HG02852 (cell line): ENCODE measurements at regions not wholly inside any gene's neighbourhood (a gene's known extent, or its start where the extent isn't known, plus 50 kb on each side); places are given as distances from the start of the nearest gene placed in this dataset.

ENCODE experiments used
- ATAC-seq: cut with Tn5 transposase; IDR thresholded peaks from one replicate; pipeline ENCODE4 v1.9.1; 2021; ENCODE audit warnings: mild to moderate bottlenecking, moderate library complexity; ENCODE audit not compliant: unreplicated experiment

- no peak for ATAC-seq
Observed at GRCh38 chrX:10744007-10744406, 123.6 kb upstream of the MID1 start.

DNA sequence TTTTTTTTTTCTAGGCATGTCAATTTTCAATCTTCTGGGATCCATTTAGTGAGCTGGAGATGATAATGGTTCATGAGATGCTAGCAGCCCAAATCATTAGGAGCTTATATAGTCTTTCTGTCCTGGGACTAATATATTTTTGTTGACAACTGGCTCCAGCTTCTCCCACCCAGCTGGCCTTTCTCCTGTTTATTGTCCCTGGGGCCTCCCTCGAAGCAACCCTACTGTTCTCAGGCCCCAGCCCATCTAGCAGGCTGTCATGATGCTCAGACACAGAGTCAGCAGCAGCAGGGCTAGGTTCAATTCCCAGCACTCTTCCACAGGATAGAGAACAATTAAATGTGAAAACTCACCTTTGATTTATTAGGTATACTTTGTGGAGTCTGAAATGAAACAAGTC lies 127.6 kb upstream of the MID1 start:
- ATAC-seq: no peak

- ATAC-seq: no peak
Observed at GRCh38 chrX:10749113-10749512, 128.7 kb upstream of the MID1 start.

DNA sequence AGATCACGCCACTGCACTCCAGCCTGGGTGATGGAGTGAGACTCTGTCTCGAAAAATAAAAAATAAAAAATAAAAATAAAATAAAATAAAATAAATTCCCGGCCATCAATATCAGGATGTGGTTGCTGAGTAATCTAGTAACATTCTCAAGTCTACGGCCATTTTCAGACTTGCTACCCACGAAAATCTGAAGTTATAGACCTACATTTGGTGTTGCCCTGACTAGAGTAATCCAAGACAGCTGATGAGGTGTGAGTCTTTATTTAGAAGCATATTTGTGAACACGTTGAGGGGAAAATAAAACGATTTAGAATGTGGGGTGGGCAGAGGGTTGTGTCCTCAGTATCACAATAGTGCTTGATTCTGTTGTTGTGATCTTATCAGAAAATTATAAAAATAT lies 130.2 kb upstream of the MID1 start:
- ATAC-seq: no peak

DNA sequence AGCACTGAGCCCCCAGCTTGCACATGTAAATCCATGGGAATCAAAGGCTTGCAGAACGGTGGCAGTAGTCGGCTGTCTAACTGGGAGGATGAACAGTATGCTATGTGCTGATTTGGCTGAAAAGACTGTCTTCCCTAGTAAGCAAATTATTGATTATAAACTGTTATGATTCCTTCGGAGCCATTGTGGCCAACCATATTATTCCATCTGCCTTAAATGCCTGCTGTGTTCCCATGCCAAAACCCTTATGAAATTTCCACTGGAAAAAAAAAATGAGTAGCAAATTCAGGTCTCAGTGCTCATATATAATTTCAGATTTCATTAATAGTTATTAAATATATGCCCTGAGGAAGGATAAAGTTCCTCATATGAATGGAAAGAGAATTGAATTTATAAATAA lies 132.7 kb upstream of the MID1 start:
- ATAC-seq: no peak

- no peak for ATAC-seq
Observed at GRCh38 chrX:10754445-10754844, 134.1 kb upstream of the MID1 start.

DNA sequence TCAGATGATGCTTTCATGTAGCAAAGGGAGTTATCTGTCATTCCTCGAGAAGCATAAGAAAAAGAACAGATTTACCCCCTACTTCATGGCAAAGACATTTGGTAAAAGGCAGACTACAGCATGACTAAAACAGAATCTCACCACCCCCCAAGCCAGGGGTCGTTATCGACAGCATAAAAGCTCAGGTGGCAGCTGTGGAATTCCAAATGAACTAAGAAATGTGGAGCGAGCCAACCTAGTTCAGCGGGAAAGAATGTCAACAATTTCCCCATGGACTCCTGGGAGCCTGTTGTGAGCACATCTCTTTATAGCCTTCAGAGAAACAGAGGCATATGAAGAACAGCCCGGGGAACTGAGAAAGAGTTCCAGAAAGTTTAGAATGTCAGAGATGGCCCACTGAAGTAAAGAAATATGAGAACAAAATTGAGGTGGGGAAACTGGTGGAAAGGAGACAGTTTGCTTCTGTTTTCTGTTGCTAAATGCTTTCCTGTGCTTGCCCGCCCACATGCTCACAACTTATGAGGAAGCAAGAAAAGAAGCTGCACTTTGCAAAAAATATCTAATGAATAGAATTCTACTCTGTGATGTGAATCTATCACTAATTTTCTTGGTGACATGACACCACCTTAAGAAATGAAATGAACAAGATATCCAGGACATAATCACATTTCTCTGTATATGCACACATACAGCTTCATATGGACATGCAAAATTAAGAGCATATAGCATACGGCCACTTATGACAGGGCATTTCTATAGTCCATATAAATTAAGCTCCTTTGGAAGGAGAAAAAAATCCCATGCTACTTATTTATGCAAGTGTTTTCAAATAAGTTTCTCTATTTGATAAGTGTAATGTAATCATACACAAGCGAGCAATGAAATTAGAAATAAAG lies 135.3 kb upstream of the MID1 start:
- no peak for ATAC-seq

DNA sequence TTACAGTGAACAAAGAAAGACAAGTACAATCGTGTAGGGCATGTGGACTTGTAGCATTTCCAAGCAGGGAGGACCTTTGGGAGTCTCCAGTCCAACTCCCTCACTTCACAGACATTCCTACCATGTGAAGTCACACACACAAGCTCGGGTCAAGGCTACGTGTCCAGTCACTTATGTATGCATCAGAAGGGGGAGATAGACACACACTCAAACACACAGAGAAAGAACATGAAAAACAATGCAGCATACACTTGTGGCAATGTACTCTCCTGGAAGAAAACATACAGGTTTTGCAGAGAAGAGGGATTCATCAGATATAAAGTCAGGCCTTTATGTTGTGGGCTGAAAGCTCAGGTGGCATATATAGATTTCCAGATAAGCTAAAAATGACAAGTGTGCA lies 136.1 kb upstream of the MID1 start:
- no peak for ATAC-seq

DNA sequence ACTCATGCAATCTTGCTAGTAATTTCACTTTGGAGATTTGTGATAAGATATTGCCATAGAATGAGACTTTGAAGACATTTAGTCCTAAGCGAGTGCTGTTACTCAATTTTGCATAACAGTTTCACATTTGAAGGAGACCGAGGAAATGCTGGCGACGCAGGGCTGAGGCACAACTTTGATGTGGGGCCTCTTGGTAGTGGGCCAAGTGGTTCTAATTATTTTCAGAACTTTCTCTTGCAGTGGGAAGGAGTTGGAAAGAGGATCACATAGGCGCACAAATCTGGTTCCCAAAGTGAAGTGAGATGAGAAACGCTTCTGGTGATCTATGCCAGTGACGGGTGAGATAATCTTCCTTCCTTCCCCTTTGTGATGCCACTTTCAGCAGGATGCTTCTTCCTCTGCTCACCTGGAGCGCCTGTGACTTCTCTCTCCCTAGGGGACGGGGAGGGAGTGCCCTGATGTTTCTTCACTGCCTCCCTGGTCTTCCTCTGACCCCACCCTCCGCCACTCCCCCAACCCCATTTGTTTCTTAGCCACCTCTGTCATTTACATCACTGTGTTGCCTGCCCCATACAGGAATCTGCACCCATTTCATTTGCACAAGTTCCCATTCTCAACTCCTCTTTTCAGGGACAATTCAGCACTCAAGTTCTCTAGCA lies 138.9 kb upstream of the MID1 start:
- no peak for ATAC-seq

DNA sequence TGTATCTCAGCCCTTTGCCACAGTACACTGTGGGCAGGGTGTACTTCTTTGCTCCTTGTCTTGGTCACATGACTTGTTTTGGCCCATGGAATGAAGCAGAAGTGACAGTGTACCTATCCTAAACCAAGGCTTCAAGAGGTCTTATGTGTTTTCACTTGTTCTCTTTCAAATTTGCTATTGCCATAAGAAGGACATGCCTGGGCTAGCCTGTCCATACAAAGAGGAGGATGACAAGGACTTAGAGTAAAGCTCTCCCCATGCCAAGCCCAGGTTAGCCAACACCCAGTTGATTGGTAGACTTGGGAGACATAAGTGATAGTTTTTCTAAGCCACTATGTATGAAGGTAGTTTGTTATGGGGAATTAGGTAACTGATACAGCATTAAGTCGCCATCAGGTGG lies 141.1 kb upstream of the MID1 start:
- ATAC-seq: no peak

DNA sequence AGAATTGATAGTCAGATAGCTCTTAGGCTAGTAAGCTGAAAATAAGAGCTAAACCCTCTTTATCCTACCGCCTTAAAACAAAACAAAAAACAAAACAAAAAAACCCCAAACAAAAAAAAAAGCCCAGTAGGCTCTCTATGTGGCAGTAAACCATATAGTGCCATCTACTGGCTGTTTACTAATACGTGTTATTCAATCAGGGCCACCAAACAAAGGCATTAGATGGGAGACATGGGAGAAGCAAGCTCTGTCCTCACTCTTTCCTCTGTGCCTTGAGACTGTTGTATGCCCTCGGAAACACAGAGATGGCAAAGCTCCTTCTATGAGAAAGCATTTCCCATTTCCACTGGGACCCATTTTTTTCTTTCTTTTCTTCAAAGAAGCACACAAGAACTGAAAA lies 148.8 kb upstream of the MID1 start:
- peak; percentile 65 for ATAC-seq

GRCh38 chrX:10769696-10770619 lies 149.6 kb upstream of the MID1 start:
- ATAC-seq: no peak

DNA sequence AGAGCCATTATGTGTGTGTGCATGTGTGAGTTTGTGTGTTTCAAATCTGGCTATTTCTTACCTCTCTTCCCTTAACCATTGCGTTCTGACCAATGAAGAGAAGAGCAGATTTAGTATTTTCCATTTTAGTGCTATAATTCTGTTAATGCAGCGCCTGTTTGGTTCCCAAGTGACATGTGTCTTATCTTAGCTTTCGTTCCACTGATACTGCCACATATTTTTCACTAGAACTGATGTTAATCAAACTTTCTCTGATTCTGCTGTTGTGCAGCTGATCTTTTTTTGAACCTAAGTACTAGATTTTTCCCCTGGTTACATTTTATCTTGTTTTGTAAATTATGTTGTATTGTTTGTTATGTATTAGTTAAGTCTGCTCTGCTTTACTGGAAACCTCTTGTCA lies 152.9 kb upstream of the MID1 start:
- ATAC-seq: no peak

GRCh38 chrX:10781847-10782530 lies 161.6 kb upstream of the MID1 start:
- no peak for ATAC-seq

DNA sequence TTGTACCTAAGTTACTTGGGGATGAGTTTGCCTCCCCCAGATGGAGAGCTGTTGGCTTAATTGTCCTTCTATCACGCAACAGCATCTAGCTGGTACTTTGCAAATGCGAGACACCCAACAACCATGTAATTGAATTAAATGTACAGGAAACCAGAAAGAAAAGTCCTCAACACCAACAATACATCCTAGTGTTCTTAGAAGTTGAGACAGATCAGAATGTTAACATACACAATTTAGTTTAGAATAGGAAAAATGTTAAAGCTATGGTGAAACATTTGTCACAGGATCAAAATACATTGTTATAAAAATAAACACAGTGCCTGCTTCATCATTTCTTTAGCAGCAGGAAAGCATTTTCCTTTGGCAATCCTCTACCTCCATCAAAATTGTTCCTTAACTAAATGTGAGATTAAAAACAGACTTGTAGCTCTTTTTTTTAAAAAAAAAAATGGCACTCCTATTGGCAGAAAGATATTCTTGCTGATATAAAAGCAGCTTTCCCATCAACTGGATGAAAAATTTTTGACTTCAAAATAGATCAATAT lies 163.1 kb upstream of the MID1 start:
- ATAC-seq: no peak

DNA sequence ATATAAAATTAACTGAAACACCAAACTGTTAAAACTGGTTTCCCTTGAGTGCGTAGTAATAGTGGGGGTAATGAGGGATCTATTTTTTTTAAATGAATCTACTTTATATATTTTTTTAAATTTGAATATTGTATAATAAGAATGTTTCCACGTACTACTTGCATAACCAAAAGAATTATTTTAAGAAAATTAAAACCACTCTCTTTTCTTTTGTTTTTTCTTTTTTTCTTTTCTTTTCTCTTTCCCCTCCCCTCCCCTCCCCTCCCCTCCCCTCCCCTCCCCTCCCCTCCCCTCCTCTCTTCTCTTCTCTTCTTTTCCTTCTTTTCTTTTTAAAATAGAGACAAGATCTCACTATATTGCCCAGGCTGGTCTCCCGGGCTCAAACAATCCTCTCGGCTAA lies 166.9 kb upstream of the MID1 start:
- ATAC-seq: no peak

- ATAC-seq: no peak
Observed at GRCh38 chrX:10794203-10794630, 173.8 kb upstream of the MID1 start.

- ATAC-seq: no peak
Observed at GRCh38 chrX:10795721-10796120, 175.3 kb upstream of the MID1 start.

DNA sequence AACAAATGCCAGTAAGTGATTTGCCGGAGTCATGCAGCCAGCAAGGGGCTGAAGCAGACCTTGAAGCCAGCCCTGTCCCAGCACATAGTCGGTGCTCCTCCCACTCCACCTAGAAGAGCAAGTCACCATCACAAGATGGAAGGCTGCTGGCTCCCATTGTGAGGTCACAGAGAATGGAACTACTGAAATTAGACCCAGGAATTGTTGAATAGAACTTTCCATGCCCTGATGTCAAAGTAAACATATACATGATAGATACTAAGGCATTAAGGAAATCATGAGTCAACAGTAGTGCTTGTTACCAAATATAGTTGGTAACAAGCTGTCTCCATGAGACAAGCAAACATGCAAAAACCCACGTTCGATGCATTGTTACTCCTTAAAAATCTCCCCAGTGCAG lies 177.1 kb upstream of the MID1 start:
- ATAC-seq: no peak

GRCh38 chrX:10798041-10798440 lies 177.7 kb upstream of the MID1 start:
- no peak for ATAC-seq

DNA sequence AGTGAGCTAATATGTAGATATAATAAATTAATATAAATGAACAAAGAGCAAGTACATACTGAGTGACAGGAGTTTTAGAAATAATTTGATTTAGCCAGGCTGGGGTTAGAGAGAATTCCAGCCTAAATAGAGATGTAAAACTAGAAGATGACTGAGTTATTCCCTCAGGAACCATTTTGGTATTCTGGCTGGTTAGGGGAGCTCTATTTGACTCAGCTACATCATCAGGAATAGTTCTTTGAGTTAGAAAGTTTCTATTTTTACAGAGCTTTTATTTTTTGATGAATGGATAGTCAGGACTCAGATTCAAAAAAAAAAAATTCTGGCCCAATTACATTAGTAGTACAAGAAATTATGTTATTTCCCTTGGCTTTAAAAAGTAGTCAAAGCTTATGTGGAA lies 180.4 kb upstream of the MID1 start:
- no peak for ATAC-seq
